GM12878 (cell line): ENCODE measurements at regions not wholly inside any gene's neighbourhood (a gene's known extent, or its start where the extent isn't known, plus 50 kb on each side); places are given as distances from the start of the nearest gene placed in this dataset.

Source experiments
- DPF2 ChIP-seq: fragments of 450-650 bp; IDR thresholded peaks from 2 replicates; pipeline ENCODE4 v1.6.1; 2017; ENCODE audit warnings: mild to moderate bottlenecking
- EGR1 ChIP-seq, 2 experiments: IDR thresholded peaks; 1 replicate in 1 of 2; 2 replicates in 1 of 2; pipeline ENCODE4 v1.6.1; 2011 to 2012; ENCODE audit warnings: low read depth in 2 of 2, low read length in 2 of 2, borderline replicate concordance in 1 of 2, mild to moderate bottlenecking in 1 of 2, moderate library complexity in 1 of 2
- ETV6 ChIP-seq, 2 experiments: fragments of 450-650 bp in 1 of 2; IDR thresholded peaks in 1 of 2; conservative IDR thresholded peaks in 1 of 2; 2 replicates each; pipeline ENCODE4 v1.6.1; 2014; ENCODE audit warnings: antibody characterized with exemption in 1 of 2, borderline replicate concordance in 1 of 2, low read depth in 1 of 2, mild to moderate bottlenecking in 1 of 2, moderate library complexity in 1 of 2
- EZH2 ChIP-seq: IDR thresholded peaks from 2 replicates; pipeline ENCODE4 v1.6.1; 2012; ENCODE audit warnings: low read depth, mild to moderate bottlenecking, control low read depth, inconsistent platforms, low read length, borderline replicate concordance; ENCODE audit not compliant: control insufficient read depth
- GATAD2B ChIP-seq: fragments of 450-650 bp; conservative IDR thresholded peaks from 2 replicates; pipeline ENCODE4 v1.6.1; 2017; ENCODE audit warnings: low read depth, mild to moderate bottlenecking, moderate library complexity
- POLR2AphosphoS5 ChIP-seq: IDR thresholded peaks from 2 replicates; pipeline ENCODE4 v1.6.1; 2011; ENCODE audit warnings: mild to moderate bottlenecking, low read length, inconsistent platforms
- RCOR1 ChIP-seq: conservative IDR thresholded peaks from 2 replicates; pipeline ENCODE4 v1.6.1; 2012; ENCODE audit warnings: low read depth, low read length, improper control_type of control experiment
- ZNF384 ChIP-seq: IDR thresholded peaks from 2 replicates; pipeline ENCODE4 v1.6.1; 2012; ENCODE audit warnings: low read depth, mild to moderate bottlenecking, low read length, improper control_type of control experiment, borderline replicate concordance
- TF ChIP-seq, protein P1 (sequence below), 3 experiments: IDR thresholded peaks in 2 of 3; conservative IDR thresholded peaks in 1 of 3; 2 replicates each; pipeline ENCODE4 v1.5.1; 2011; ENCODE audit warnings: low read depth in 3 of 3, low read length in 3 of 3, mild to moderate bottlenecking in 3 of 3, control low read depth in 2 of 3, moderate library complexity in 2 of 3, inconsistent platforms in 1 of 3, mixed read lengths in 1 of 3; ENCODE audit not compliant: control insufficient read depth in 2 of 3, insufficient read depth in 1 of 3; ENCODE audit errors: extremely low read depth in 1 of 3

DNA sequence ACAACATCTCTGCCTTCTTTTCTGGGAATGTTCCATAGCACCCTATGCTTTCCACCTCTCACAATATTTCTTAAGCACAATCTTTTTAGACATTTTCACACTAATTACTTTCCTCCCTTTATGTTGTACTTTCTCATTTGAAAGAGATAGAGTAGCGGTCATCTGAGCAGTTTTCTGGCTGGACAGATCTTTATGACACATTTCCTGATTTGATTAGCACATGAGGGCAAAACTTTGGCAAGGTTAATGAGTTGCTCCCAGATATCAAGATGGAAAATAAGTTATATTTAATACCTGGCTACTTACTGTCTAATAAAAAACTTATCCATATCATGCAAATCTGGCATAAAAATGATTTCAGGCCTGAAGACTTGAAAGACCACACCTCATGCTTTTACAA is 723.9 kb downstream of the SOCS6 start:
- TF ChIP-seq ZNF384, result no peak
- no peak for TF ChIP-seq EGR1 (IDR thresholded peaks at IDR 0.05; ENCODE audit: borderline replicate concordance in 1 of 2, low read depth in 2 of 2, low read length in 2 of 2)
- TF ChIP-seq EZH2, result no peak
- TF ChIP-seq GATAD2B, result no peak
- no peak for TF ChIP-seq POLR2AphosphoS5
- TF ChIP-seq ETV6 (conservative IDR thresholded peaks at IDR 0.05 in 1 of 2, IDR thresholded peaks at IDR 0.05 in 1 of 2; ENCODE audit: borderline replicate concordance in 1 of 2, low read depth in 1 of 2), result no peak
- TF ChIP-seq DPF2, result no peak
- TF ChIP-seq RCOR1, result no peak
- TF ChIP-seq, protein P1, sequence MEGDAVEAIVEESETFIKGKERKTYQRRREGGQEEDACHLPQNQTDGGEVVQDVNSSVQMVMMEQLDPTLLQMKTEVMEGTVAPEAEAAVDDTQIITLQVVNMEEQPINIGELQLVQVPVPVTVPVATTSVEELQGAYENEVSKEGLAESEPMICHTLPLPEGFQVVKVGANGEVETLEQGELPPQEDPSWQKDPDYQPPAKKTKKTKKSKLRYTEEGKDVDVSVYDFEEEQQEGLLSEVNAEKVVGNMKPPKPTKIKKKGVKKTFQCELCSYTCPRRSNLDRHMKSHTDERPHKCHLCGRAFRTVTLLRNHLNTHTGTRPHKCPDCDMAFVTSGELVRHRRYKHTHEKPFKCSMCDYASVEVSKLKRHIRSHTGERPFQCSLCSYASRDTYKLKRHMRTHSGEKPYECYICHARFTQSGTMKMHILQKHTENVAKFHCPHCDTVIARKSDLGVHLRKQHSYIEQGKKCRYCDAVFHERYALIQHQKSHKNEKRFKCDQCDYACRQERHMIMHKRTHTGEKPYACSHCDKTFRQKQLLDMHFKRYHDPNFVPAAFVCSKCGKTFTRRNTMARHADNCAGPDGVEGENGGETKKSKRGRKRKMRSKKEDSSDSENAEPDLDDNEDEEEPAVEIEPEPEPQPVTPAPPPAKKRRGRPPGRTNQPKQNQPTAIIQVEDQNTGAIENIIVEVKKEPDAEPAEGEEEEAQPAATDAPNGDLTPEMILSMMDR (IDR thresholded peaks at IDR 0.05 in 2 of 3, conservative IDR thresholded peaks at IDR 0.05 in 1 of 3; ENCODE audit: control insufficient read depth in 2 of 3, extremely low read depth in 1 of 3, insufficient read depth in 1 of 3, low read depth in 3 of 3, low read length in 3 of 3), result no peak
